ENCODE measurements at regions not wholly inside any gene's neighbourhood (a gene's known extent, or its start where the extent isn't known, plus 50 kb on each side); places are given as distances from the start of the nearest gene placed in this dataset.

DNA sequence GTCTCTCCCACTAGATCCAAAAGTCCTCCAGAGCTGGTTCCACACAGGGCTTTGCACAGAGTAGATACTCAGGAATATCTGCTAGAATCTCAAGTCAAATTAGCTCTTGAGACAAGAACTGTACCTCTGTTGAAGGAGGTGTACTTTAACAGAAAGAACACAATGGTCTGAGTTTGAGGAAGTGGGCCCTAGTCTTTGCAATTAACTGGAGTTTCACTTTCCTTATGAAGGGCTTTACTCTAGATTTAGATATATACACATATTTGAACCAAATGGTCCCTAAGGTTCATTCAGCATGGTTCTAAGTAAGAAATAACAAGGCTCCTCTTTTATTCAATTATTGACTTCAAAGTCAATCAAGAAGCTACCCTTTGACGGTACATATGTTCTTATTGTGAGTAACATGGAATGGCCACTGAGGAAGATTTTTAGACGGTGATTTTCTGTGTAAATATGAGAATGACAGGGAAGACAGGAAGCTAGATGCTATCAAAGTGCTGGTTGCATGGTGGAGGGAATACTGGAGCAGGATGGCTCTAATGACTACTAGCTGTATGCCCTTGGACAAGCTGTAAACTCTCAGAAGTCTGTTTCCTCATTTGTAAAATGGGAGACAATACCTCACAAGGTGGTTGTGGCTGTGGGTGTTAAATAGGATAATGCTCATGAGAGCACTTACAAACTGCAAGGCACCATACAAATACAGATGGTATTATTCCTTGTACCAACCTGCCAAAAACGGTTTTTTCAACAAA is 73.5 kb upstream of the SERTAD2 start:
- TF ChIP-seq, protein P1, sequence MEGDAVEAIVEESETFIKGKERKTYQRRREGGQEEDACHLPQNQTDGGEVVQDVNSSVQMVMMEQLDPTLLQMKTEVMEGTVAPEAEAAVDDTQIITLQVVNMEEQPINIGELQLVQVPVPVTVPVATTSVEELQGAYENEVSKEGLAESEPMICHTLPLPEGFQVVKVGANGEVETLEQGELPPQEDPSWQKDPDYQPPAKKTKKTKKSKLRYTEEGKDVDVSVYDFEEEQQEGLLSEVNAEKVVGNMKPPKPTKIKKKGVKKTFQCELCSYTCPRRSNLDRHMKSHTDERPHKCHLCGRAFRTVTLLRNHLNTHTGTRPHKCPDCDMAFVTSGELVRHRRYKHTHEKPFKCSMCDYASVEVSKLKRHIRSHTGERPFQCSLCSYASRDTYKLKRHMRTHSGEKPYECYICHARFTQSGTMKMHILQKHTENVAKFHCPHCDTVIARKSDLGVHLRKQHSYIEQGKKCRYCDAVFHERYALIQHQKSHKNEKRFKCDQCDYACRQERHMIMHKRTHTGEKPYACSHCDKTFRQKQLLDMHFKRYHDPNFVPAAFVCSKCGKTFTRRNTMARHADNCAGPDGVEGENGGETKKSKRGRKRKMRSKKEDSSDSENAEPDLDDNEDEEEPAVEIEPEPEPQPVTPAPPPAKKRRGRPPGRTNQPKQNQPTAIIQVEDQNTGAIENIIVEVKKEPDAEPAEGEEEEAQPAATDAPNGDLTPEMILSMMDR (IDR thresholded peaks at IDR 0.05; ENCODE audit: borderline replicate concordance), result no peak
- no peak for DNase-seq
- Histone ChIP-seq H3K4me1 (peaks cover 36% of the 10 kb centered on the region), H3K4me3 (peak overlapping the region; percentile 1), H3K27ac (replicated peaks) (peak overlapping the region; percentile 65), H3K9me3 (replicated peaks) (no peaks in the 10 kb centered on the region), H3K27me3 (ENCODE audit: low read depth) (no peaks in the 10 kb centered on the region), H3K36me3 (no peaks in the 10 kb centered on the region)
- intact Hi-C loops (cut with micrococcal nuclease), result no loop called here

DNA sequence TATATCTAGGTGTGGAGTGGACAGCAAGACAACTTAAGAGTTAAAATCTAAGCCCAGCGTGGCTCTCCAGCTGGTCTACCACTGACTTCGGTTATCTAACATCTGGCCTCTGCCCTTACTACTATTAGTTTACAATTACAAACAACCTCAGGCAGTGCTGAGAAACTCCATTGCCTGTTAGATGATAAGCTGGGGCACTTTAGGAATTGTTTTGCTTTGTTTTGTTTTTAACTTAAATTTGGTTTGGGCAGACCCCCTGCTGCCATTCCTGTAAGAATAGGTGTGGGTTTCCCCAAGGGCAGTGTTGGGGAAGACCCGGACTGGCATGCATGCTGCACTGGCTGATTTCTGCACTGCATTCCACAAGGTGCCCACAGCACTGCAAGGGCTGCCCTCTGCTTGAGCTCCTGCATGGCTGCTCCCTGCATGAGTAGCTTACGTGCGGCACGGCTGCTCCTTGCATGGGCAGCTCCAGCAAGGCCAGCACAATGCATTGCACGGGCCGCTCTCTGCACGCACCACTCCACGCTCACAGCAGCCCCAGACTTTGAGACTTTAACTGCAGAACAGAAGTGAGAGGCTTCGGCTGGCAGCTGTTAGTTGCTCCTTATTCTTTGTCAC is 74.2 kb upstream of the SERTAD2 start:
- DNase-seq, result no peak
- Histone ChIP-seq H3K4me1 (peaks cover 36% of the 10 kb centered on the region), H3K36me3 (no peaks in the 10 kb centered on the region), H3K4me3 (no peak overlapping the region), H3K27ac (replicated peaks) (no peak overlapping the region), H3K9me3 (replicated peaks) (no peaks in the 10 kb centered on the region), H3K27me3 (ENCODE audit: low read depth) (no peaks in the 10 kb centered on the region)
- intact Hi-C loops (cut with micrococcal nuclease), result no loop called here
- TF ChIP-seq, protein P1 (IDR thresholded peaks at IDR 0.05; ENCODE audit: borderline replicate concordance), result no peak

DNA sequence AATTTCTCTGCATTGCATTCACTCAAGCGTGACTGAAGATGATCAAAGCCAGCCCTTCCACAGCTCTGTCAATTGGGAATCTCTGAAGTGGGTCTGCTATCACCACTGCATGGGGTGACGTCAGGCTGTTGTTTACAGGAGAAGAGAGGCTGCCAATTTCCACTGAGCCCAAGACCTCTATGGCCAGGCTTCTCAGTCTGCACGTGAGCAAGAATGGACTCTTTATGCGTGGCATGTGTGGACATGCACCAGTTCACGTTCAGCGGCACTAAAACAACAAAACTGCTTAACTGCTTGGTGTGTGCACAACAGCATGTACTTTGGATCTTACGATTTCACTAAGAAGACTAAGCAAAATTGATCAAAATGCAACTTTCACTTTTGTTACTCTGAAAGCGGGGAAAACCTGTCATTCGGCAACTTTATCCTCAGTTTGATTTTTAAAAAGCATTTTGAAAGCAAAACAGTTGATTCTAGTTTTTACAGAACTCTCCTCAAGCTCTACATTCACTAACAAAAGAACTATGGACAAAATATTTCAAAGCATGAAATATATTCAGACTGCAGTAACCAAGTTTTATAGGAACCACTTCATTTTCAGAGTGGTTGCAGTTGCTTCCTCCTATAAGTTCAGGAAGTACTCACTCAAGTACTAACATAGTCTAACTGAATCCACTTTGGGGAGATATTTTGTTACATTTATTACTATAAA is 77.0 kb upstream of the SERTAD2 start:
- peaks cover 36% of the 10 kb centered on the region for H3K4me1 ChIP-seq
- peak overlapping the region; percentile 83 for H3K27ac ChIP-seq (replicated peaks)
- peak; percentile 38 for DNase-seq
- peak overlapping the region; percentile 56 for H3K4me3 ChIP-seq
- intact Hi-C loops (cut with micrococcal nuclease), result loop anchor here (10.0 kb wide), 1 partner anchor 134 kb away; no protein-coding TSS in a partner anchor
- H3K9me3 ChIP-seq (replicated peaks), result no peaks in the 10 kb centered on the region
- TF ChIP-seq, protein P1 (IDR thresholded peaks at IDR 0.05; ENCODE audit: borderline replicate concordance), result no peak
- no peaks in the 10 kb centered on the region for H3K36me3 ChIP-seq
- no peaks in the 10 kb centered on the region for H3K27me3 ChIP-seq (ENCODE audit: low read depth)

DNA sequence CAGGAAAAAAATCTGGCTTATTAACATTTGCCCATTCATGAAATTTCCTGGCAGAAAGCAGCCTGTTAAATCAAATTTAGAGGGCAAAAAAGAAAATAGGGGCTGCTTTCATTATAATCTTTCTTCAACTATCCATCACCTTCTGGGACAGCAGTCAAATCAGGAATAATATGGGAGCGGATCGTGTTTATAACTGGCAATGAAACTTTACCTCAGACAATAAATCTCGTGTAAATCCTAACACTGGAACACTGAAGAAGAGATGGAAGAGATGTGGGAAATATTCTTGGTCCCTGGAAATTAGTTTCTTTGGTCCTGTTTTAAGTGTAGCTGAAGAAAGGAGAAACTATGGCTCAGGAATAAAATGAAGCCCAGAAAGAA is 77.5 kb upstream of the SERTAD2 start:
- Histone ChIP-seq H3K27me3 (ENCODE audit: low read depth) (no peaks in the 10 kb centered on the region), H3K27ac (replicated peaks) (peak overlapping the region; percentile 83), H3K4me1 (peaks cover 36% of the 10 kb centered on the region), H3K9me3 (replicated peaks) (no peaks in the 10 kb centered on the region), H3K36me3 (no peaks in the 10 kb centered on the region), H3K4me3 (peak overlapping the region; percentile 56)
- intact Hi-C loops (cut with micrococcal nuclease), result loop anchor here (10.0 kb wide), 1 partner anchor 134 kb away; no protein-coding TSS in a partner anchor
- no peak for DNase-seq
- TF ChIP-seq, protein P1 (IDR thresholded peaks at IDR 0.05; ENCODE audit: borderline replicate concordance), result no peak

DNA sequence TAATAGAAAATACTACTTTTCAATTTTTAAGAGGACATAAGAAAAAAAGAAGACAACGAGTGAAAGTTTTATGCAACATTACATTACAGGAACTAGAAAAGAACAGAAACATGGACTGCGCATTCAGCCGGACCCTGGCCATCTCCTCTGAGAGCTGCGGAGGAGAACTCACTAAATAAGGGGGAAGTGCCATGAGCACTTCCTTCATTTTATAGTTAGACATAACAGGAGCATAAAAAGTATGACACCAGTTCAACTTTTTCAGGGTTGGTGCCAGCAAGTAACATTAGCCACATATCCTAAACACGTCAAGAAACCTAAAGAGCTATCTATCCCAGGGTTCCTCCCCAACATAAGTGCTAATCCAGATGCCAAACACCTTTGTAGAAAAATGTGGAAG is 78.0 kb upstream of the SERTAD2 start:
- TF ChIP-seq, protein P1 (IDR thresholded peaks at IDR 0.05; ENCODE audit: borderline replicate concordance), result no peak
- Histone ChIP-seq H3K9me3 (replicated peaks) (no peaks in the 10 kb centered on the region), H3K27me3 (ENCODE audit: low read depth) (no peaks in the 10 kb centered on the region), H3K27ac (replicated peaks) (peak overlapping the region; percentile 83), H3K4me1 (peaks cover 33% of the 10 kb centered on the region), H3K36me3 (no peaks in the 10 kb centered on the region), H3K4me3 (peak overlapping the region; percentile 56)
- intact Hi-C loops (cut with micrococcal nuclease), result loop anchor here (10.0 kb wide), 1 partner anchor 133 kb away; no protein-coding TSS in a partner anchor
- no peak for DNase-seq
